ENCODE measurements at regions not wholly inside any gene's neighbourhood (a gene's known extent, or its start where the extent isn't known, plus 50 kb on each side); places are given as distances from the start of the nearest gene placed in this dataset.

DNA sequence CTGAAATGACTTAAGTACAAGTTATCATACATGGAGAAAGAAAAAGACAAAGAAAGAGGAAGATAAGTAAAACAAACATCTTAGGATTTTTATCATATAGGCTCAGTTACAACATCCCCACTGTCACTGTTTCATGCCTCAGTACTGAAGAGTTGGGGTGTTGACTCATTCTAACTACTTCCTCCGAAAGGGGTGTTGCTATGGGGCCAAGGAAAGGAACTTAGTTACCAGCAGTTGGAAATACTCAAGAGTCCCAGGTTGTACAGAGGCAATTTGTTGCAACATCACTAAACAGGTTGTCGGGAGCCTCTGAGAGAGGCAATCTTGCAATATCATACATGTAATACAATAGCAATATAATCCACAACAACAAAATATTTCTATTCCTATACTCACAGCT, 1264.7 kb downstream of the PCDH7 start:
- 84 to 94% methylated on average over 2 of the region's 2 CpGs for WGBS, 2 donors
- TF ChIP-seq, protein P1, sequence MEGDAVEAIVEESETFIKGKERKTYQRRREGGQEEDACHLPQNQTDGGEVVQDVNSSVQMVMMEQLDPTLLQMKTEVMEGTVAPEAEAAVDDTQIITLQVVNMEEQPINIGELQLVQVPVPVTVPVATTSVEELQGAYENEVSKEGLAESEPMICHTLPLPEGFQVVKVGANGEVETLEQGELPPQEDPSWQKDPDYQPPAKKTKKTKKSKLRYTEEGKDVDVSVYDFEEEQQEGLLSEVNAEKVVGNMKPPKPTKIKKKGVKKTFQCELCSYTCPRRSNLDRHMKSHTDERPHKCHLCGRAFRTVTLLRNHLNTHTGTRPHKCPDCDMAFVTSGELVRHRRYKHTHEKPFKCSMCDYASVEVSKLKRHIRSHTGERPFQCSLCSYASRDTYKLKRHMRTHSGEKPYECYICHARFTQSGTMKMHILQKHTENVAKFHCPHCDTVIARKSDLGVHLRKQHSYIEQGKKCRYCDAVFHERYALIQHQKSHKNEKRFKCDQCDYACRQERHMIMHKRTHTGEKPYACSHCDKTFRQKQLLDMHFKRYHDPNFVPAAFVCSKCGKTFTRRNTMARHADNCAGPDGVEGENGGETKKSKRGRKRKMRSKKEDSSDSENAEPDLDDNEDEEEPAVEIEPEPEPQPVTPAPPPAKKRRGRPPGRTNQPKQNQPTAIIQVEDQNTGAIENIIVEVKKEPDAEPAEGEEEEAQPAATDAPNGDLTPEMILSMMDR (IDR thresholded peaks at IDR 0.05): no peak
- TF ChIP-seq EP300 (IDR thresholded peaks at IDR 0.05) (no peak), POLR2A (IDR thresholded peaks at IDR 0.05) (no peak)
- Histone ChIP-seq H3K27me3 (no peaks in the 10 kb centered on the region), H3K36me3 (no peaks in the 10 kb centered on the region), H3K27ac (no peak overlapping the region), H3K9me3 (no peaks in the 10 kb centered on the region), H3K4me3 (no peak overlapping the region), H3K4me1 (no peaks in the 10 kb centered on the region)
- no peak for DNase-seq (ENCODE audit: low spot score in 2 of 2)

DNA sequence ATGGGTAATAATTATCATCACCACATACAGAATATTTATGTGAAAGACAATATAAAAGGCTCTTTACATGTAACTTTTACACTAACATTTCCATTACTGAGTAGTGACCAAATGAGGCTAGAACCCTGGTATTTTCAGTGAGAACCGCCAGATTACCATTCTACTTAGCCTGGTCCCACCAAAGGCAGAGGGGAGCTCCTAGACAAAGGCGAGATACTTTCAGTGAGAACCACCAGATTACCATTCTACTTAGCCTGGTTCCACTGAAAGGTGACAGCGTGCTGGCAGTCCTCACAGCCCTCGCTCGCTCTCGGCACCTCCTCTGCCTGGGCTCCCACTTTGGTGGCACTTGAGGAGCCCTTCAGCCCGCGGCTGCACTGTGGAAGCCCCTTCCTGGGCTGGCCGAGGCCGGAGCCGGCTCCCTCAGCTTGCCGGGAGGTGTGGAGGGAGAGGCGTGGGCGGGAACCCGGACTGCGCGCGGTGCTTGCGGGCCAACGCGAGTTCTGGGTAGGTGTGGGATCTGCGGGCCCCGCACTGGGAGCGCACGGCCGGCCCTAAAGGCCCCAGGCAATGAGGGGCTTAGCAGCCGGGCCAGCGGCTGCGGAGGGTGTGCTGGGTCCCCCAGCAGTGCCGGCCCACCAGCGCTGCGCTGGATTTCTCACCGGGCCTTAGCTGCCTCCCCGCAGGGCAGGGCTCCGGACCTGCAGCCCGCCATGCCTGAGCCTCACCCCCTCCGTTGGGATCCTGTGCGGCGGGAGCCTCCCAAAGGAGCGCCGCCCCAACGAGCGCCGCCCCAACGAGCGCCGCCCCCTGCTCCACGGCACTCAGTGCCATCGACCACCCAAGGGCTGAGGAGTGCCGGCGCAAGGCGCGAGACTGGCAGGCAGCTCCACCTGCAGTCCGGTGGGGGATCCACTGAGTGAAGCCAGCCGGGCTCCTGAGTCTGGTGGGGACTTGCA, 1276.1 kb downstream of the PCDH7 start:
- H3K4me3 ChIP-seq: peak overlapping the region in 1 of 4 donors; percentile 13
- no peak overlapping the region for H3K27ac ChIP-seq
- no peaks in the 10 kb centered on the region for H3K9me3 ChIP-seq
- 93 to 94% methylated on average over 38 to 47 of the region's 55 CpGs for WGBS, 2 donors
- no peaks in the 10 kb centered on the region for H3K4me1 ChIP-seq
- DNase-seq (ENCODE audit: low spot score in 2 of 2): no peak
- no peaks in the 10 kb centered on the region for H3K36me3 ChIP-seq
- H3K27me3 ChIP-seq: no peaks in the 10 kb centered on the region
- TF ChIP-seq EP300 (IDR thresholded peaks at IDR 0.05) (no peak), POLR2A (IDR thresholded peaks at IDR 0.05) (no peak)
- TF ChIP-seq, protein P1 (IDR thresholded peaks at IDR 0.05): no peak

DNA sequence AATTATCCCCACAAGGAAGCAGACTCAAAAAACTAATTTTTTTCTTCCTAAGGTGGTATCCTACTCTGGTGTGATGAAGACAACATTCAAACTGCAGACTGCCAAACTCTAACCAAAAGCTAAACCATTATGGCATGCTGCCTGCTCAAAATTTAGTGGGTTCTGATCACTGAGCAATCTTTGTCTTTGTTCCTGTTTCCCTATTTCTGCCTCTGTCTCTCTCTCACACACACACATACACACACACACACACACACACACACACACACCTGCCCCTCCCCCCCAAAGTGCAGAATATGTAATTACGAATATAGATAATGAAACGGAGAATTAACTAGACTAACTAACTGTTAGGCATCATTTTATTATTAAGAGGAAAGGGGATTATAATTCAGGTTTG, 1278.6 kb downstream of the PCDH7 start:
- Histone ChIP-seq H3K36me3 (no peaks in the 10 kb centered on the region), H3K27me3 (no peaks in the 10 kb centered on the region), H3K27ac (no peak overlapping the region), H3K9me3 (no peaks in the 10 kb centered on the region), H3K4me3 (no peak overlapping the region), H3K4me1 (no peaks in the 10 kb centered on the region)
- no peak for DNase-seq (ENCODE audit: low spot score in 2 of 2)
- no peak for TF ChIP-seq POLR2A (IDR thresholded peaks at IDR 0.05)
- TF ChIP-seq EP300 (IDR thresholded peaks at IDR 0.05): no peak
- TF ChIP-seq, protein P1 (IDR thresholded peaks at IDR 0.05): no peak
- WGBS, 2 donors: 85 to 88% methylated on average over 2 of the region's 2 CpGs

DNA sequence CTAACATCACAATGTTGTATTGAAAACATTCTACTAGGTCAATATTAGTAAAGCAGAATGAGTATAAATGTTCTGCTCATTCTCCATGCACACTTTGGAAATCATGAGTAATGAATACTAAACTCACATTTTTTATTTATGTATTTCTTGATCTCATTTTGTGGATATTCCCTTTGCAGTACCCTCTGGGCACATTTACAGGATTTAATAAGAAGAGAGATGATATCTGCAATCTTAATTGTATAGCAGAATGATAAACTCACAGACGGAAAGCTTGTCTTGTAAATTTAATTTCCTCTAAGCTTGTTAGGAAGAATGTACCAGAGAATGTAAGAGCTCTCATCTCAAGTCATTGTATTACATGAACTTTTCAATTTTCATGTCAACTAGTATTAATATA, 1279.7 kb downstream of the PCDH7 start:
- no peak overlapping the region for H3K4me3 ChIP-seq
- H3K27ac ChIP-seq: no peak overlapping the region
- H3K4me1 ChIP-seq: no peaks in the 10 kb centered on the region
- no peak for TF ChIP-seq EP300 (IDR thresholded peaks at IDR 0.05)
- TF ChIP-seq, protein P1 (IDR thresholded peaks at IDR 0.05): no peak
- TF ChIP-seq POLR2A (IDR thresholded peaks at IDR 0.05): no peak
- no peaks in the 10 kb centered on the region for H3K36me3 ChIP-seq
- WGBS, 2 donors: 71 to 73% methylated on average over 1 of the region's 1 CpG
- no peak for DNase-seq (ENCODE audit: low spot score in 2 of 2)
- H3K9me3 ChIP-seq: no peaks in the 10 kb centered on the region
- H3K27me3 ChIP-seq: no peaks in the 10 kb centered on the region

DNA sequence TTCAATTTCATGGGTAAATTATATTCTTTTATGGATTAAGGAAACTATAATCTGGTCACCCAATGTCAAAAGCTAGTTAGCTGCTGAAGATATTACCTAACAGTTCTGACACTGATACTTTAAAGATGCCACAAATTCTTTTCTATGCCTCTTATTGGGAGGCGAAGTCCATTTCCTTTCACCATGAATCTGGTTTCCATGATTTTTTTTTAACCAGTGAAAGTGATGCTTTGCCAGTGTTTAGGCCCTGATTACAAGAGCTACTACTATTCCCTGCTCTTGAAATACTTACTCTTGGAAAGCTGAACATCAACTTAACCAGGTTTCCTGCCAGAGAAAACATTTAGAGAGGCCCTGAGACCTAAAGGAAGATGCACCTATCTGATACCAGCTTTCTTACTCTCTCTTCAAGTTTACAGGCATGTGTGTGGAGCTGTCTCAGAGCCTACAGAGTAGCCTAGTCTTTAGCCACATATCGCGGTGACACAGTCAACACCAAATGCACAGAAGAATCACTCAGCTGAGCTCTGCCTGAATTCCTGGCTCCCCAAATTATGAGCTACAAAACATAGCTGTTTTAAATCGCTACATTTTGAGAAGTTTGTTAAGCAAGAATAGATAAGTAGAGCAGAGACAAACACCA, 1280.8 kb downstream of the PCDH7 start:
- no peaks in the 10 kb centered on the region for H3K4me1 ChIP-seq
- H3K27ac ChIP-seq: no peak overlapping the region
- TF ChIP-seq EP300 (IDR thresholded peaks at IDR 0.05) (no peak), POLR2A (IDR thresholded peaks at IDR 0.05) (no peak)
- TF ChIP-seq, protein P1 (IDR thresholded peaks at IDR 0.05): no peak
- H3K9me3 ChIP-seq: no peaks in the 10 kb centered on the region
- H3K4me3 ChIP-seq: no peak overlapping the region
- no peaks in the 10 kb centered on the region for H3K36me3 ChIP-seq
- no peak for DNase-seq (ENCODE audit: low spot score in 2 of 2)
- WGBS, 2 donors: 90 to 94% methylated on average over 4 of the region's 4 CpGs
- H3K27me3 ChIP-seq: no peaks in the 10 kb centered on the region
